ENCODE measurements at regions not wholly inside any gene's neighbourhood (a gene's known extent, or its start where the extent isn't known, plus 50 kb on each side); places are given as distances from the start of the nearest gene placed in this dataset.
"Not testable (repeated sequence)": the region's sequence is repeated elsewhere in the genome, so short reads cannot be mapped to it uniquely, and the experiment has no call there.

DNA sequence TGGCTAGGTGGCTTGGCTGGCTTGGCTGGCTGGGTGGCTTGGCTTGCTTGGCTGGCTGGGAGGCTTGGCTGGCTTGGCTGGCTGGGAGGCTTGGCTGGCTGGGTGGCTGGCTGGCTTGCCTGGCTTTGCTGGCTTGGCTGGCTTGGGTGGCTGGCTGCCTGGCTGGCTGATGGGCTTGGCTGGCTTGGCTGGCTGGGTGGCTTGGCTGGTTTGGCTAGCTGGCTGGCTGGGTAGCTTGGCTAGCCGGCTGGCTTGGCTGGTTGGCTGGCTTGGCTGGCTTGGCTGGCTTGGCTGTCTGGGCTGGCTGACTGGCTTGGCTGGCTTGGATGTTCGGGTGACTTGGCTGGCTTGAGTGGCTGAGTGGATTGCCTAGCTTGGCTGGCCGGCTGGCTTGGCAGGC lies 2829.1 kb downstream of the RPIA start:
- not testable (repeated sequence) for H3K9me3 ChIP-seq (ENCODE audit: insufficient read depth, low read depth, low read length); H3K4me2 ChIP-seq (ENCODE audit: low read length); H3K27ac ChIP-seq (ENCODE audit: low read depth, low read length); DNase-seq (ENCODE audit: low read depth); H3K36me3 ChIP-seq (ENCODE audit: insufficient read depth, low read length); FAIRE-seq; H4K20me1 ChIP-seq (ENCODE audit: insufficient read depth, low read length); H3K36me3 Mint-ChIP-seq (ENCODE audit: low read depth, unreplicated experiment); H3K4me1 Mint-ChIP-seq (ENCODE audit: low read depth, unreplicated experiment); H3K27me3 ChIP-seq (ENCODE audit: insufficient read depth, low read length); H3K4me1 ChIP-seq (ENCODE audit: insufficient read depth, low read length); H3K27me3 Mint-ChIP-seq (ENCODE audit: low read depth, unreplicated experiment); H3K9me3 Mint-ChIP-seq (ENCODE audit: unreplicated experiment); H3K27ac Mint-ChIP-seq (ENCODE audit: unreplicated experiment); H2AFZ ChIP-seq (ENCODE audit: low read depth, low read length); H3K79me2 ChIP-seq (ENCODE audit: insufficient read depth, low read length); H3K4me3 ChIP-seq (ENCODE audit: insufficient read depth, low read depth, low read length); H3K9ac ChIP-seq (ENCODE audit: low read length); H3K4me3 Mint-ChIP-seq (ENCODE audit: unreplicated experiment)

- not testable (repeated sequence) for H3K27me3 Mint-ChIP-seq (ENCODE audit: low read depth, unreplicated experiment); H3K27ac ChIP-seq (ENCODE audit: low read depth, low read length); H3K79me2 ChIP-seq (ENCODE audit: insufficient read depth, low read length); H3K36me3 Mint-ChIP-seq (ENCODE audit: low read depth, unreplicated experiment); H3K27ac Mint-ChIP-seq (ENCODE audit: unreplicated experiment); H2AFZ ChIP-seq (ENCODE audit: low read depth, low read length); FAIRE-seq; DNase-seq (ENCODE audit: low read depth); H3K9me3 ChIP-seq (ENCODE audit: insufficient read depth, low read depth, low read length); H3K4me3 Mint-ChIP-seq (ENCODE audit: unreplicated experiment); H3K4me3 ChIP-seq (ENCODE audit: insufficient read depth, low read depth, low read length); H3K4me2 ChIP-seq (ENCODE audit: low read length); H4K20me1 ChIP-seq (ENCODE audit: insufficient read depth, low read length); H3K4me1 Mint-ChIP-seq (ENCODE audit: low read depth, unreplicated experiment); H3K27me3 ChIP-seq (ENCODE audit: insufficient read depth, low read length); H3K36me3 ChIP-seq (ENCODE audit: insufficient read depth, low read length); H3K9me3 Mint-ChIP-seq (ENCODE audit: unreplicated experiment); H3K4me1 ChIP-seq (ENCODE audit: insufficient read depth, low read length); H3K9ac ChIP-seq (ENCODE audit: low read length)
These were observed 2829.6 kb downstream of the RPIA start for GRCh38 chr2:91520972-91521535.

- FAIRE-seq; H3K4me1 ChIP-seq (ENCODE audit: insufficient read depth, low read length); H3K4me3 ChIP-seq (ENCODE audit: insufficient read depth, low read depth, low read length); H4K20me1 ChIP-seq (ENCODE audit: insufficient read depth, low read length); H3K79me2 ChIP-seq (ENCODE audit: insufficient read depth, low read length); H2AFZ ChIP-seq (ENCODE audit: low read depth, low read length); H3K9me3 ChIP-seq (ENCODE audit: insufficient read depth, low read depth, low read length); H3K4me3 Mint-ChIP-seq (ENCODE audit: unreplicated experiment); H3K9me3 Mint-ChIP-seq (ENCODE audit: unreplicated experiment); DNase-seq (ENCODE audit: low read depth); H3K27me3 Mint-ChIP-seq (ENCODE audit: low read depth, unreplicated experiment); H3K27ac Mint-ChIP-seq (ENCODE audit: unreplicated experiment); H3K9ac ChIP-seq (ENCODE audit: low read length); H3K27me3 ChIP-seq (ENCODE audit: insufficient read depth, low read length); H3K36me3 ChIP-seq (ENCODE audit: insufficient read depth, low read length); H3K4me2 ChIP-seq (ENCODE audit: low read length); H3K36me3 Mint-ChIP-seq (ENCODE audit: low read depth, unreplicated experiment); H3K27ac ChIP-seq (ENCODE audit: low read depth, low read length); H3K4me1 Mint-ChIP-seq (ENCODE audit: low read depth, unreplicated experiment): not testable (repeated sequence)
These were observed 2830.5 kb downstream of the RPIA start for GRCh38 chr2:91521944-91522343.

DNA sequence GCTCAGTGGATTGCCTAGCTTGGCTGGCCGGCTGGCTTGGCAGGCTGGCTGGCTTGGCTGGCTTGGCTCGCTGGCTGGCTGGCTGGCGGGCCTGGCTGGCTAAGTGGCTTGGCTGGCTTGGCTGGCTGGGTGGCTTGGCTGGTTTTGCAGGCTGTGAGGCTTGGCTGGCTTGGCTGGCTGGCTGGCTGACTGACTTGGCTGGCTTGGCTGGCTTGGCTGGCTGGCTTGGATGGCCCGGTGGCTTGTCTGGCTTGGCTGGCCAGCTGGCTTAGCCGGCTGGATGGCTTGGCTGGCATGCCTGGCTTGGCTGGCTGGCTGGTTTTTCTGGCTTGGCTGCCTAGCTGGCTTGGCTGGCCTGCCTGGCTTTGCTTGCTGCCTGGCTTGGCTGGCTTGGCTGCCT lies 2831.4 kb downstream of the RPIA start:
- not testable (repeated sequence) for H3K27me3 Mint-ChIP-seq (ENCODE audit: low read depth, unreplicated experiment); H3K4me3 ChIP-seq (ENCODE audit: insufficient read depth, low read depth, low read length); H3K9me3 ChIP-seq (ENCODE audit: insufficient read depth, low read depth, low read length); H3K4me3 Mint-ChIP-seq (ENCODE audit: unreplicated experiment); H3K4me1 Mint-ChIP-seq (ENCODE audit: low read depth, unreplicated experiment); H3K9me3 Mint-ChIP-seq (ENCODE audit: unreplicated experiment); H3K27me3 ChIP-seq (ENCODE audit: insufficient read depth, low read length); H3K36me3 ChIP-seq (ENCODE audit: insufficient read depth, low read length); H3K36me3 Mint-ChIP-seq (ENCODE audit: low read depth, unreplicated experiment); H4K20me1 ChIP-seq (ENCODE audit: insufficient read depth, low read length); FAIRE-seq; H3K27ac ChIP-seq (ENCODE audit: low read depth, low read length); H3K4me1 ChIP-seq (ENCODE audit: insufficient read depth, low read length); H3K4me2 ChIP-seq (ENCODE audit: low read length); H3K9ac ChIP-seq (ENCODE audit: low read length); H3K79me2 ChIP-seq (ENCODE audit: insufficient read depth, low read length); DNase-seq (ENCODE audit: low read depth); H3K27ac Mint-ChIP-seq (ENCODE audit: unreplicated experiment); H2AFZ ChIP-seq (ENCODE audit: low read depth, low read length)

DNA sequence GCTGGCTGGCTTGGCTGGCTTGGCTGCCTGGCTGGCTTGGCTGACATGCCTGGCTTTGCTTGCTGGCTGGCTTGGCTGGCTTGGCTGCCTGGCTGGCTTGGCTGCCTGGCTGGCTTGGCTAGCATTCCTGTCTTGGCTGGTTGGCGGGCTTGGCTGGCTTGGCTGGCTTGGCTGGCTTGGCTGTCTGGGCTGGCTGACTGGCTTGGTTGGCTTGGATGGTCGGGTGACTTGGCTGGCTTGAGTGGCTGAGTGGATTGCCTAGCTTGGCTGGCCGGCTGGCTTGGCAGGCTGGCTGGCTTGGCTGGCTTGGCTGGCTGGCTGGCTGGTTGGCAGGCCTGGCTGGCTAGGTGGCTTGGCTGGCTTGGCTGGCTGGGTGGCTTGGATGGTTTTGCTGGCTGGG lies 2832.3 kb downstream of the RPIA start:
- H3K27me3 Mint-ChIP-seq (ENCODE audit: low read depth, unreplicated experiment) = not testable (repeated sequence)

DNA sequence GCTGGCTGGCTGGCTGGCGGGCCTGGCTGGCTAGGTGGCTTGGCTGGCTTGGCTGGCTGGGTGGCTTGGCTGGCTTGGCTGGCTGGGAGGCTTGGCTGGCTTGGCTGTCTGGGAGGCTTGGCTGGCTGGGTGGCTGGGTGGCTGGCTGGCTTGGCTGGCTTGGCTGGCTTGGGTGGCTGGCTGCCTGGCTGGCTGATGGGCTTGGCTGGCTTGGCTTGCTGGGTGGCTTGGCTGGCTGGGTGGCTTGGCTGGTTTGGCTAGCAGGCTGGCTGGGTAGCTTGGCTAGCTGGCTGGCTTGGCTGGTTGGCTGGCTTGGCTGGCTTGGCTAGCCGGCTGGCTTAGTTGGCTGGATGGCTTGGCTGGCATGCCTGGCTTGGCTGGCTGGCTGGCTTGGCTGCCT lies 2834.1 kb downstream of the RPIA start:
- not testable (repeated sequence) for H3K27me3 Mint-ChIP-seq (ENCODE audit: low read depth, unreplicated experiment); DNase-seq (ENCODE audit: low read depth); H4K20me1 ChIP-seq (ENCODE audit: insufficient read depth, low read length); H3K79me2 ChIP-seq (ENCODE audit: insufficient read depth, low read length); H3K27me3 ChIP-seq (ENCODE audit: insufficient read depth, low read length); H3K4me1 Mint-ChIP-seq (ENCODE audit: low read depth, unreplicated experiment); H3K36me3 ChIP-seq (ENCODE audit: insufficient read depth, low read length); H3K4me1 ChIP-seq (ENCODE audit: insufficient read depth, low read length); H3K27ac Mint-ChIP-seq (ENCODE audit: unreplicated experiment); H3K9me3 Mint-ChIP-seq (ENCODE audit: unreplicated experiment); H3K4me3 ChIP-seq (ENCODE audit: insufficient read depth, low read depth, low read length); H3K27ac ChIP-seq (ENCODE audit: low read depth, low read length); H3K36me3 Mint-ChIP-seq (ENCODE audit: low read depth, unreplicated experiment); H3K9me3 ChIP-seq (ENCODE audit: insufficient read depth, low read depth, low read length); H2AFZ ChIP-seq (ENCODE audit: low read depth, low read length); H3K9ac ChIP-seq (ENCODE audit: low read length); H3K4me3 Mint-ChIP-seq (ENCODE audit: unreplicated experiment); FAIRE-seq; H3K4me2 ChIP-seq (ENCODE audit: low read length)

More for the DNA sequence above, 2832.3 kb downstream of the RPIA start:
- H3K9me3 Mint-ChIP-seq (ENCODE audit: unreplicated experiment); H3K36me3 Mint-ChIP-seq (ENCODE audit: low read depth, unreplicated experiment); H3K27ac Mint-ChIP-seq (ENCODE audit: unreplicated experiment); H3K27me3 ChIP-seq (ENCODE audit: insufficient read depth, low read length); H3K4me1 Mint-ChIP-seq (ENCODE audit: low read depth, unreplicated experiment); H3K79me2 ChIP-seq (ENCODE audit: insufficient read depth, low read length); H3K9me3 ChIP-seq (ENCODE audit: insufficient read depth, low read depth, low read length); H2AFZ ChIP-seq (ENCODE audit: low read depth, low read length); H3K4me2 ChIP-seq (ENCODE audit: low read length); DNase-seq (ENCODE audit: low read depth); H3K9ac ChIP-seq (ENCODE audit: low read length); H3K27ac ChIP-seq (ENCODE audit: low read depth, low read length); H3K36me3 ChIP-seq (ENCODE audit: insufficient read depth, low read length); H3K4me1 ChIP-seq (ENCODE audit: insufficient read depth, low read length); H3K4me3 ChIP-seq (ENCODE audit: insufficient read depth, low read depth, low read length); FAIRE-seq; H3K4me3 Mint-ChIP-seq (ENCODE audit: unreplicated experiment); H4K20me1 ChIP-seq (ENCODE audit: insufficient read depth, low read length): not testable (repeated sequence)
